Thyroid gland (tissue), 4 donors: ENCODE measurements at regions not wholly inside any gene's neighbourhood (a gene's known extent, or its start where the extent isn't known, plus 50 kb on each side); places are given as distances from the start of the nearest gene placed in this dataset.
"Not testable (repeated sequence)": the region's sequence is repeated elsewhere in the genome, so short reads cannot be mapped to it uniquely, and the experiment has no call there.

ENCODE experiments used
- DNase-seq, 2 donors: peaks; one replicate each; pipeline ENCODE4 v3.0.0-alpha.2; 2019
- H3K27ac ChIP-seq, 3 donors: fragments of 200-600 bp; sonication (generic); 1 replicate in 2 of 3; 2 replicates in 1 of 3; pipeline ENCODE4 v1.5.1; 2016 to 2019; ENCODE audit warnings: mild to moderate bottlenecking in 1 of 3, moderate library complexity in 1 of 3
- H3K27me3 ChIP-seq: fragments of 200-600 bp; sonication (generic); one replicate; pipeline ENCODE4 v1.5.1; 2019
- H3K36me3 ChIP-seq, 2 donors: fragments of 200-600 bp; sonication (generic); one replicate each; pipeline ENCODE4 v1.5.1; 2016 to 2019
- H3K4me1 ChIP-seq, 2 donors: fragments of 200-600 bp; sonication (generic); one replicate each; pipeline ENCODE4 v1.5.1; 2017 to 2019
- H3K4me3 ChIP-seq, 3 donors: fragments of 200-600 bp; sonication (generic); replicated peaks in 1 of 3; 1 replicate in 2 of 3; 2 replicates in 1 of 3; pipeline ENCODE4 v1.5.1; 2016; ENCODE audit warnings: mild to moderate bottlenecking in 1 of 3
- H3K9me3 ChIP-seq: fragments of 200-600 bp; sonication (generic); one replicate; pipeline ENCODE4 v1.5.1; 2017
- POLR2A ChIP-seq, 2 donors: fragments of 450-650 bp; IDR thresholded peaks; one replicate each; pipeline ENCODE4 v1.6.1; 2017; ENCODE audit warnings: antibody characterized with exemption in 2 of 2, mild to moderate bottlenecking in 2 of 2, moderate library complexity in 1 of 2
- WGBS, 2 donors: methylation state at CpG; one replicate each; pipeline ENCODE4 v1.1.5; 2017; 5-methylcytosine and 5-hydroxymethylcytosine counted together
- intact Hi-C: fragments of 100-400 bp; cut with DNase I; formaldehyde crosslinking; loops from one replicate; pipeline ENCODE4 v1.15.1; 2023
- TF ChIP-seq, protein P1 (sequence below), 6 experiments: fragments of 200-600 bp in 3 of 6; fragments of 450-650 bp in 3 of 6; sonication (generic) in 3 of 6; IDR thresholded peaks; one replicate each; pipeline ENCODE4 v1.5.1; 2016 to 2019; ENCODE audit warnings: antibody characterized with exemption in 6 of 6, mild to moderate bottlenecking in 2 of 6, inconsistent platforms in 1 of 6, moderate library complexity in 1 of 6

GRCh38 chr13:31385540-31385939, 185.8 kb downstream of the B3GLCT start:
- H3K27ac ChIP-seq: no peak overlapping the region
- H3K36me3 ChIP-seq: no peaks in the 10 kb centered on the region
- H3K27me3 ChIP-seq: no peaks in the 10 kb centered on the region
- DNase-seq: no peak
- intact Hi-C loops: no loop called here
- no peaks in the 10 kb centered on the region for H3K4me1 ChIP-seq
- H3K4me3 ChIP-seq: no peak overlapping the region
- TF ChIP-seq, protein P1, sequence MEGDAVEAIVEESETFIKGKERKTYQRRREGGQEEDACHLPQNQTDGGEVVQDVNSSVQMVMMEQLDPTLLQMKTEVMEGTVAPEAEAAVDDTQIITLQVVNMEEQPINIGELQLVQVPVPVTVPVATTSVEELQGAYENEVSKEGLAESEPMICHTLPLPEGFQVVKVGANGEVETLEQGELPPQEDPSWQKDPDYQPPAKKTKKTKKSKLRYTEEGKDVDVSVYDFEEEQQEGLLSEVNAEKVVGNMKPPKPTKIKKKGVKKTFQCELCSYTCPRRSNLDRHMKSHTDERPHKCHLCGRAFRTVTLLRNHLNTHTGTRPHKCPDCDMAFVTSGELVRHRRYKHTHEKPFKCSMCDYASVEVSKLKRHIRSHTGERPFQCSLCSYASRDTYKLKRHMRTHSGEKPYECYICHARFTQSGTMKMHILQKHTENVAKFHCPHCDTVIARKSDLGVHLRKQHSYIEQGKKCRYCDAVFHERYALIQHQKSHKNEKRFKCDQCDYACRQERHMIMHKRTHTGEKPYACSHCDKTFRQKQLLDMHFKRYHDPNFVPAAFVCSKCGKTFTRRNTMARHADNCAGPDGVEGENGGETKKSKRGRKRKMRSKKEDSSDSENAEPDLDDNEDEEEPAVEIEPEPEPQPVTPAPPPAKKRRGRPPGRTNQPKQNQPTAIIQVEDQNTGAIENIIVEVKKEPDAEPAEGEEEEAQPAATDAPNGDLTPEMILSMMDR (IDR thresholded peaks at IDR 0.05): no peak
- no peak for TF ChIP-seq POLR2A (IDR thresholded peaks at IDR 0.05)
- H3K9me3 ChIP-seq: no peaks in the 10 kb centered on the region
- 65 to 66% methylated on average over 5 of the region's 5 CpGs for WGBS, 2 donors

DNA sequence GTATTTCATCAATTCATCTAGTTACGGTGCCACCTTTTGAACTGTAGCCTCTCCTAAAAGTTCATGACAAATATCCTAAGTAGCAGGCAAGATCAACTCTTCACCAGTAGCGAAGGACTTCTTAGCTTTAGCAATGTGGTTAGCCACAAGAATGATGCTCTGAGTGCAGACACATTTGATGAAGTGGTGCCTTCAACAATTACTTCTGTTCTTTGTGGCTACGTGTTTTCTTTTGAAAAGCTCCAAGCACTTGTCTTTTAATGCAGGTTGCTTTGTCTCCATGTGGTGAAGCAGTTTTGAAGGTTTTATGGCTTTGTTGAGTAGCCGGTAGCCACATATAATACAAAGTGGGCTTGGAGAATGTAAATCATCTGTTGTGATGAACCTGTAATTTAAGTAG, 194.7 kb downstream of the B3GLCT start:
- no peaks in the 10 kb centered on the region for H3K36me3 ChIP-seq
- 62 to 70% methylated on average over 4 of the region's 4 CpGs for WGBS, 2 donors
- no peak for DNase-seq
- no peaks in the 10 kb centered on the region for H3K9me3 ChIP-seq
- TF ChIP-seq POLR2A (IDR thresholded peaks at IDR 0.05): no peak
- TF ChIP-seq, protein P1 (IDR thresholded peaks at IDR 0.05): no peak
- no peaks in the 10 kb centered on the region for H3K27me3 ChIP-seq
- intact Hi-C loops: no loop called here
- no peaks in the 10 kb centered on the region for H3K4me1 ChIP-seq
- H3K4me3 ChIP-seq: no peak overlapping the region
- H3K27ac ChIP-seq: no peak overlapping the region

- no peak for TF ChIP-seq POLR2A (IDR thresholded peaks at IDR 0.05)
- TF ChIP-seq, protein P1 (IDR thresholded peaks at IDR 0.05): no peak
- Histone ChIP-seq H3K27me3 (no peaks in the 10 kb centered on the region), H3K27ac (no peak overlapping the region), H3K9me3 (no peaks in the 10 kb centered on the region), H3K4me3 (no peak overlapping the region), H3K4me1 (no peaks in the 10 kb centered on the region), H3K36me3 (no peaks in the 10 kb centered on the region)
- no peak for DNase-seq
- 82 to 88% methylated on average over 3 of the region's 3 CpGs for WGBS, 2 donors
- intact Hi-C loops: no loop called here
Measured at GRCh38 chr13:31395090-31395489, 195.3 kb downstream of the B3GLCT start.

- Histone ChIP-seq H3K27ac (no peak overlapping the region), H3K4me3 (no peak overlapping the region), H3K9me3 (no peaks in the 10 kb centered on the region), H3K4me1 (no peaks in the 10 kb centered on the region), H3K36me3 (no peaks in the 10 kb centered on the region), H3K27me3 (no peaks in the 10 kb centered on the region)
- intact Hi-C loops: no loop called here
- TF ChIP-seq, protein P1 (IDR thresholded peaks at IDR 0.05): no peak
- TF ChIP-seq POLR2A (IDR thresholded peaks at IDR 0.05): no peak
- no peak for DNase-seq
Measured at GRCh38 chr13:31399690-31400089, 199.9 kb downstream of the B3GLCT start.

- H3K4me3 ChIP-seq, H3K9me3 ChIP-seq, H3K36me3 ChIP-seq, H3K27me3 ChIP-seq, H3K27ac ChIP-seq, intact Hi-C loops, H3K4me1 ChIP-seq, DNase-seq: not testable (repeated sequence)
- 81 to 84% methylated on average over 4 of the region's 4 CpGs for WGBS, 2 donors
Measured at GRCh38 chr13:31403711-31404110, 203.9 kb downstream of the B3GLCT start.

GRCh38 chr13:31408927-31409326, 209.2 kb downstream of the B3GLCT start:
- no peak overlapping the region for H3K4me3 ChIP-seq
- no peak overlapping the region for H3K27ac ChIP-seq
- H3K36me3 ChIP-seq: no peaks in the 10 kb centered on the region
- H3K27me3 ChIP-seq: no peaks in the 10 kb centered on the region
- TF ChIP-seq, protein P1 (IDR thresholded peaks at IDR 0.05): no peak
- TF ChIP-seq POLR2A (IDR thresholded peaks at IDR 0.05): no peak
- DNase-seq: no peak
- no peaks in the 10 kb centered on the region for H3K9me3 ChIP-seq
- intact Hi-C loops: no loop called here
- H3K4me1 ChIP-seq: no peaks in the 10 kb centered on the region
- WGBS, 2 donors: 75 to 100% methylated on average over 1 of the region's 1 CpG
